IMR-90 (cell line): ENCODE measurements at regions not wholly inside any gene's neighbourhood (a gene's known extent, or its start where the extent isn't known, plus 50 kb on each side); places are given as distances from the start of the nearest gene placed in this dataset.

Experiments
- ATAC-seq: fragments of 200-7000 bp; cut with Tn5 transposase; 2 replicates; pipeline ENCODE4 v1.9.1; 2020; ENCODE audit warnings: low read depth, mild to moderate bottlenecking, moderate library complexity
- BruUV-seq: library from RNA; stranded (reverse); fragments of 400-500 nt; replicated peaks from 2 replicates; lab custom pipeline; 2021; lab: Mats Ljungman, UMichigan
- CTCF ChIA-PET: fragments of 300-600 bp; formaldehyde crosslinking; extraction: SDS; loops from one replicate; lab custom pipeline; 2021; ENCODE audit warnings: antibody characterized with exemption; lab: Yijun Ruan, JAX
- POLR2A ChIA-PET: fragments of 300-600 bp; sonication (Branson Sonifier 250); formaldehyde crosslinking; loops from one replicate; lab custom pipeline; 2022; ENCODE audit warnings: antibody characterized with exemption; ENCODE audit not compliant: unreplicated experiment; lab: Charles Lee
- DNase-seq: peaks from one replicate; pipeline ENCODE4 v3.0.0; 2013
- H2AFZ ChIP-seq: replicated peaks from 2 replicates; pipeline ENCODE3; 2013; ENCODE audit warnings: low read length, mild to moderate bottlenecking; ENCODE audit not compliant: poor library complexity
- H2AK5ac ChIP-seq: 2 replicates; pipeline ENCODE4 v1.6.1; 2013; ENCODE audit warnings: low read depth, low read length, inconsistent platforms
- H2AK9ac ChIP-seq: replicated peaks from 2 replicates; pipeline ENCODE3; 2013; ENCODE audit warnings: mild to moderate bottlenecking, low read depth, low read length, moderate library complexity; ENCODE audit not compliant: poor library complexity
- H2BK120ac ChIP-seq: 2 replicates; pipeline ENCODE4 v1.6.1; 2013; ENCODE audit warnings: low read depth, low read length, inconsistent platforms
- H2BK15ac ChIP-seq: 3 replicates; pipeline ENCODE4 v1.6.1; 2013; ENCODE audit warnings: low read depth, low read length, inconsistent platforms
- H2BK20ac ChIP-seq: 2 replicates; pipeline ENCODE4 v1.6.1; 2013; ENCODE audit warnings: low read depth, mild to moderate bottlenecking, inconsistent platforms, low read length, moderate library complexity
- H2BK5ac ChIP-seq: 2 replicates; pipeline ENCODE4 v1.6.1; 2013; ENCODE audit warnings: mild to moderate bottlenecking, low read depth, low read length, inconsistent platforms; ENCODE audit not compliant: poor library complexity, severe bottlenecking
- H3K14ac ChIP-seq: replicated peaks from 2 replicates; pipeline ENCODE4 v1.6.1; 2013; ENCODE audit warnings: low read depth, low read length, inconsistent platforms
- H3K18ac ChIP-seq: 2 replicates; pipeline ENCODE4 v1.6.1; 2013; ENCODE audit warnings: low read depth, low read length, control low read depth
- H3K23ac ChIP-seq: 2 replicates; pipeline ENCODE4 v1.6.1; 2013; ENCODE audit warnings: low read depth, low read length, inconsistent platforms
- H3K27ac ChIP-seq: 2 replicates; pipeline ENCODE4 v1.5.1; 2013; ENCODE audit warnings: mild to moderate bottlenecking, control low read depth, low read length; ENCODE audit not compliant: insufficient read depth
- H3K27me3 ChIP-seq: 2 replicates; pipeline ENCODE4 v1.6.1; 2013; ENCODE audit warnings: low read length; ENCODE audit not compliant: control insufficient read depth, insufficient read depth
- H3K36me3 ChIP-seq: 2 replicates; pipeline ENCODE4 v1.6.1; 2013; ENCODE audit warnings: low read length, mixed read lengths; ENCODE audit not compliant: control insufficient read depth, insufficient read depth
- H3K4ac ChIP-seq: 2 replicates; pipeline ENCODE4 v1.6.1; 2013; ENCODE audit warnings: low read depth, low read length, inconsistent platforms
- H3K4me1 ChIP-seq: 2 replicates; pipeline ENCODE4 v1.6.1; 2013; ENCODE audit warnings: low read length, mixed read lengths; ENCODE audit not compliant: control insufficient read depth, insufficient read depth
- H3K4me2 ChIP-seq: 2 replicates; pipeline ENCODE4 v1.6.1; 2013; ENCODE audit warnings: low read depth, mild to moderate bottlenecking, control low read depth, low read length, moderate library complexity
- H3K4me3 ChIP-seq: 2 replicates; pipeline ENCODE4 v1.5.1; 2013; ENCODE audit warnings: low read depth, mild to moderate bottlenecking, control low read depth, low read length, moderate library complexity; ENCODE audit not compliant: insufficient read depth
- H3K56ac ChIP-seq: 2 replicates; pipeline ENCODE4 v1.6.1; 2013; ENCODE audit warnings: low read length, inconsistent platforms; ENCODE audit not compliant: insufficient read depth; ENCODE audit errors: extremely low read depth
- H3K79me1 ChIP-seq, 2 experiments: 2 replicates each; pipeline ENCODE4 v1.6.1; 2013; ENCODE audit warnings: low read length in 2 of 2, inconsistent platforms in 1 of 2, low read depth in 1 of 2
- H3K9ac ChIP-seq: 2 replicates; pipeline ENCODE4 v1.6.1; 2013; ENCODE audit warnings: low read depth, low read length, control low read depth
- H3K9me1 ChIP-seq: 2 replicates; pipeline ENCODE4 v1.6.1; 2013; ENCODE audit warnings: low read length, inconsistent platforms; ENCODE audit not compliant: insufficient read depth
- H3K9me3 ChIP-seq: 2 replicates; pipeline ENCODE4 v1.6.1; 2013; ENCODE audit warnings: low read length; ENCODE audit not compliant: control insufficient read depth, insufficient read depth
- H4K20me1 ChIP-seq: 2 replicates; pipeline ENCODE4 v1.6.1; 2013; ENCODE audit warnings: low read length, inconsistent platforms; ENCODE audit not compliant: insufficient read depth
- H4K5ac ChIP-seq: 2 replicates; pipeline ENCODE4 v1.6.1; 2013; ENCODE audit warnings: mild to moderate bottlenecking, low read depth, low read length, control low read depth
- H4K8ac ChIP-seq, 2 experiments: 2 replicates each; pipeline ENCODE4 v1.6.1; 2013; ENCODE audit warnings: low read depth in 2 of 2, low read length in 2 of 2, control low read depth in 1 of 2, inconsistent platforms in 1 of 2
- H4K91ac ChIP-seq: 2 replicates; pipeline ENCODE4 v1.6.1; 2013; ENCODE audit warnings: low read depth, low read length, inconsistent platforms; ENCODE audit not compliant: insufficient read depth
- CEBPB ChIP-seq: IDR thresholded peaks from 2 replicates; pipeline ENCODE4 v1.6.1; 2012; ENCODE audit warnings: low read depth, low read length, improper control_type of control experiment
- MAFK ChIP-seq: IDR thresholded peaks from 2 replicates; pipeline ENCODE4 v1.6.1; 2012; ENCODE audit warnings: low read depth, low read length, improper control_type of control experiment
- MAZ ChIP-seq: IDR thresholded peaks from 2 replicates; pipeline ENCODE4 v1.6.1; 2012; ENCODE audit warnings: low read depth, mild to moderate bottlenecking, low read length, improper control_type of control experiment, moderate library complexity, borderline replicate concordance
- NFE2L2 ChIP-seq: fragments of 150-350 bp; IDR thresholded peaks from 2 replicates; pipeline ENCODE4 v1.6.1; 2016; ENCODE audit warnings: low read depth, mild to moderate bottlenecking, low read length
- RAD21 ChIP-seq: IDR thresholded peaks from 2 replicates; pipeline ENCODE4 v1.6.1; 2012; ENCODE audit warnings: low read length, improper control_type of control experiment
- RFX5 ChIP-seq: IDR thresholded peaks from 2 replicates; pipeline ENCODE4 v1.8.0; 2012; ENCODE audit warnings: low read depth, mild to moderate bottlenecking, low read length, moderate library complexity
- SMC3 ChIP-seq: fragments of 150-350 bp; IDR thresholded peaks from 2 replicates; pipeline ENCODE4 v1.6.1; 2016; ENCODE audit warnings: low read depth, mild to moderate bottlenecking, antibody characterized with exemption, low read length, moderate library complexity
- WGBS, 2 experiments: methylation state at CpG; one replicate each; pipeline versions ENCODE4 v1.1.5 to v1.1.7; 2013; ENCODE audit warnings: missing lambda C conversion rate in 2 of 2; ENCODE audit not compliant: insufficient read length in 1 of 2; ENCODE audit errors: extremely low coverage in 2 of 2; 5-methylcytosine and 5-hydroxymethylcytosine counted together
- dilution Hi-C: fragments of 300-500 bp; cut with HindIII; formaldehyde crosslinking; loops from one replicate; pipeline ENCODE4 v1.14.3; 2018; ENCODE audit warnings: low sequenced_read_pairs; ENCODE audit not compliant: unreplicated experiment
- in situ Hi-C: fragments of 300-500 bp; cut with MboI; formaldehyde crosslinking; loops from 3 replicates; pipeline ENCODE4 v1.14.3; 2019; ENCODE audit warnings: low sequenced_read_pairs, inconsistent platforms, mixed read lengths
- intact Hi-C: fragments of 100-400 bp; cut with micrococcal nuclease; formaldehyde crosslinking; loops from 2 replicates; pipeline ENCODE4 v1.10.0; 2022
- TF ChIP-seq, protein P1 (sequence below): conservative IDR thresholded peaks from 2 replicates; pipeline ENCODE4 v1.5.1; 2012; ENCODE audit warnings: mild to moderate bottlenecking, low read depth, low read length, improper control_type of control experiment
- TF ChIP-seq, protein P2 (sequence below): fragments of 150-350 bp; IDR thresholded peaks from 2 replicates; pipeline ENCODE4 v1.6.1; 2016; ENCODE audit warnings: low read depth, mild to moderate bottlenecking, low read length, moderate library complexity, borderline replicate concordance

DNA sequence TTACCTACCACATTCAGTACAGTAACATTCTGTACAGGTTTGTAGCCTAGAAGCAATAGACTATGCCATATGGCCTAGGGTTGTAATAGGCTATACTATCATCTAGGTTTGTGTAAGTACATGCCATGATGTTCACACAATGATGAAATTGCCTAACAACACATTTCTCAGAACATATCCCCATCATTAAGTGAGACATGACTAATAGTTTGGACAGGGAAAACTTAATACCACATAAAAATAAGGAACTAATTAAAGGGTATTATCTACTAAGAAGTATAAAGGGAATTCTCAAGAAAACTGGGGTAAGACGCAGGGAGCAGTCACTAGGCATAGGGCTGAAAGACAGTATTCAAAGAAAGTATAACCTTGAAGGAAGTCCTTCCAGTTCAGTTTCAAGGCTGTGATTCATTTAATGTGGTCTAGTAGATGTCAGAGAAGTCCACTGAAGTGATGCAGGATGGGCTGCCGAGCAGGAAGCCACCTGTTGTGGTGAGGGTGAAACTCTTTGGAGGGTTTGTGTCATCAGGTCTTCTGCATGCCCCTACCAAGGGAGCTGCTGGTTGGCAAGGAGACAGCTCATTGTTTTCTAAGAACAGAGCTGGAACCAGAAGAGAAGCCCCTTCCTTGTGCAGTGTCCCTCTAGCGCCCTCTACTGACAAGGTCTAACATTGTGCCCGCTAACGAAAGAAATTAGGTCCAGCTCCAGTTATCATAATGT is 122.9 kb downstream of the OLFM4 start:
- Histone ChIP-seq H3K79me1 (no peaks in the 10 kb centered on the region), H3K27me3 (no peaks in the 10 kb centered on the region), H4K20me1 (no peaks in the 10 kb centered on the region), H3K4me3 (no peak overlapping the region), H3K27ac (no peak overlapping the region), H3K4me1 (no peaks in the 10 kb centered on the region), H3K36me3 (no peaks in the 10 kb centered on the region), H3K56ac (no peak overlapping the region), H2BK120ac (no peak overlapping the region), H2AK9ac (no peak overlapping the region), H4K5ac (no peak overlapping the region), H3K9me3 (peaks cover 4% of the 10 kb centered on the region; the same call in 1 of the 2 replicates), H2BK15ac (no peak overlapping the region), H4K91ac (no peak overlapping the region), H4K8ac (no peak overlapping the region), H2AFZ (no peak overlapping the region), H2BK20ac (no peak overlapping the region), H2AK5ac (no peak overlapping the region), H3K4ac (no peak overlapping the region), H3K14ac (no peak overlapping the region), H2BK5ac (no peak overlapping the region), H3K23ac (no peak overlapping the region), H3K9me1 (no peaks in the 10 kb centered on the region), H3K9ac (no peak overlapping the region), H3K18ac (no peak overlapping the region), H3K4me2 (no peak overlapping the region)
- BruUV-seq = no TSS peak
- ChIA-PET CTCF (interaction anchor here (0.5 to 1.9 kb wide), 10 partner anchors 10 to 1085 kb away, joined by 3 to 28 read pairs (median 3); no protein-coding TSS in a partner anchor), POLR2A (no interaction called here)
- TF ChIP-seq NFE2L2 (no peak), SMC3 (peak; percentile 35; the same call in 1 of the 2 replicates), CEBPB (no peak), RFX5 (no peak), MAZ (no peak), MAFK (no peak), RAD21 (peak; percentile 70)
- TF ChIP-seq, protein P1, sequence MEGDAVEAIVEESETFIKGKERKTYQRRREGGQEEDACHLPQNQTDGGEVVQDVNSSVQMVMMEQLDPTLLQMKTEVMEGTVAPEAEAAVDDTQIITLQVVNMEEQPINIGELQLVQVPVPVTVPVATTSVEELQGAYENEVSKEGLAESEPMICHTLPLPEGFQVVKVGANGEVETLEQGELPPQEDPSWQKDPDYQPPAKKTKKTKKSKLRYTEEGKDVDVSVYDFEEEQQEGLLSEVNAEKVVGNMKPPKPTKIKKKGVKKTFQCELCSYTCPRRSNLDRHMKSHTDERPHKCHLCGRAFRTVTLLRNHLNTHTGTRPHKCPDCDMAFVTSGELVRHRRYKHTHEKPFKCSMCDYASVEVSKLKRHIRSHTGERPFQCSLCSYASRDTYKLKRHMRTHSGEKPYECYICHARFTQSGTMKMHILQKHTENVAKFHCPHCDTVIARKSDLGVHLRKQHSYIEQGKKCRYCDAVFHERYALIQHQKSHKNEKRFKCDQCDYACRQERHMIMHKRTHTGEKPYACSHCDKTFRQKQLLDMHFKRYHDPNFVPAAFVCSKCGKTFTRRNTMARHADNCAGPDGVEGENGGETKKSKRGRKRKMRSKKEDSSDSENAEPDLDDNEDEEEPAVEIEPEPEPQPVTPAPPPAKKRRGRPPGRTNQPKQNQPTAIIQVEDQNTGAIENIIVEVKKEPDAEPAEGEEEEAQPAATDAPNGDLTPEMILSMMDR = peak; percentile 62
- TF ChIP-seq, protein P2, sequence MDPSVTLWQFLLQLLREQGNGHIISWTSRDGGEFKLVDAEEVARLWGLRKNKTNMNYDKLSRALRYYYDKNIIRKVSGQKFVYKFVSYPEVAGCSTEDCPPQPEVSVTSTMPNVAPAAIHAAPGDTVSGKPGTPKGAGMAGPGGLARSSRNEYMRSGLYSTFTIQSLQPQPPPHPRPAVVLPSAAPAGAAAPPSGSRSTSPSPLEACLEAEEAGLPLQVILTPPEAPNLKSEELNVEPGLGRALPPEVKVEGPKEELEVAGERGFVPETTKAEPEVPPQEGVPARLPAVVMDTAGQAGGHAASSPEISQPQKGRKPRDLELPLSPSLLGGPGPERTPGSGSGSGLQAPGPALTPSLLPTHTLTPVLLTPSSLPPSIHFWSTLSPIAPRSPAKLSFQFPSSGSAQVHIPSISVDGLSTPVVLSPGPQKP = no peak
- intact Hi-C loops (loop anchor here (2.0 kb wide), 1 partner anchor 183 kb away; no protein-coding TSS in a partner anchor), in situ Hi-C loops (no loop called here), dilution Hi-C loops (no loop called here)
- no peak; the same call in 1 of the 2 replicates for ATAC-seq
- DNase-seq = peak; percentile 34
- 26% methylated on average over 3 of the region's 5 CpGs; no CpG with 5 or more reads in 1 of the 2 experiments for WGBS, 2 experiments
